HG02678 (cell line): ENCODE measurements at regions not wholly inside any gene's neighbourhood (a gene's known extent, or its start where the extent isn't known, plus 50 kb on each side); places are given as distances from the start of the nearest gene placed in this dataset.
"Not testable (repeated sequence)": the region's sequence is repeated elsewhere in the genome, so short reads cannot be mapped to it uniquely, and the experiment has no call there.

Source experiments
- ATAC-seq: cut with Tn5 transposase; IDR thresholded peaks from one replicate; pipeline ENCODE4 v1.9.1; 2021; ENCODE audit warnings: mild to moderate bottlenecking, moderate library complexity; ENCODE audit not compliant: unreplicated experiment

DNA sequence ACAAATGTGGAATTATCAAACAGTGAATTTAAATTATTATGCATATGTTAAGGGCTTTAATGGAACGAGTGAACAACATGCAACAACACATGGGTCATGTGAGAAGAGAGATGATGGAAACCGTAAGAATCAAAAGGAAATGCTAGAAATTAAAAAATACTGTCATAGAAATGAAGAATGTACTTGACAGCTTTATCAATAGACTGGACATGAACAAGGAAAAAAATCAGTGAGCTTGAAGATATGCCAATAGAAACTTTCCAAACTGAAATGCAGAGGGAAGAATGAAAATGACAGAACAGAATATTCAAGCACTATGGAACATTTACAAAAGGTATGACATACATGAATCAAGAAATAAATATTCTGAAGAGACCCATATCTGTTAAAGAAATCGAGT is 117.7 kb upstream of the KCNJ3 start:
- ATAC-seq, result no peak

DNA sequence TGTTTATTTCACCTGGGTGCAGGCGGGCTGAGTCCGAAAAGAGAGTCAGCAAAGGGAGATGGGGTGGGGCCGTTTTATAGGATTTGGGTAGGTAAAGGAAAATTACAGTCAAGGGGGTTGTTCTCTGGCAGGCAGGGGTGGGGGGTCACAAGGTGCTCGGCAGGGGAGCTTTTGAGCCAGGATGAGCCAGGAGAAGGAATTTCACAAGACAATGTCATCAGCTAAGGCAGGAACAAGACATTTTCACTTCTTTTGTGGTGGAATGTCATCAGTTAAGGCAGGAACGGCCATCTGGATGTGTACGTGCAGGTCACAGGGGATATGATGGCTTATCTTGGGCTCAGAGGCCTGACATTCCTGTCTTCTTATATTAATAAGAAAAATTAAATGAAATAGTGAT is 115.8 kb upstream of the KCNJ3 start:
- not testable (repeated sequence) for ATAC-seq

GRCh38 chr2:154583274-154583673 is 115.2 kb upstream of the KCNJ3 start:
- not testable (repeated sequence) for ATAC-seq

GRCh38 chr2:154587739-154588138 is 110.8 kb upstream of the KCNJ3 start:
- no peak for ATAC-seq

GRCh38 chr2:154588838-154589237 is 109.7 kb upstream of the KCNJ3 start:
- no peak for ATAC-seq

DNA sequence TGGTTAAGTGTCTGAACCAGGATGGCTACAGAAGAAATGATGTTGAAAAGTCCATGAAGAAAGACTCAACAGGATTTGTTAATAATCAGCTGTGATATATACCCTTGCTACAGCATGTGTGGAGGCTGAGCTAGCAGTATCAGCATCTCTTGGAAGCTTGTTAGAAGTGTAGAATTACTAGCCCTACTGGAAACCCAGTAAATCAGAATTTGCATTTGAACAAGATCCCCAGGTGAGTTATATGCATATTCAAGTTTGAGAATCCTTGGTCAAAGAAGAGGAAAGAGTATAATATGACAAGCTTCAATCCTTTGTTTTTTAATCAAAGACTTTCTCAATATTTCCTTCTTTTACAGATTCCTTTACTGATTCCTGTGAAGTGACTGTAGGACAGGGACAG is 109.0 kb upstream of the KCNJ3 start:
- ATAC-seq, result no peak

DNA sequence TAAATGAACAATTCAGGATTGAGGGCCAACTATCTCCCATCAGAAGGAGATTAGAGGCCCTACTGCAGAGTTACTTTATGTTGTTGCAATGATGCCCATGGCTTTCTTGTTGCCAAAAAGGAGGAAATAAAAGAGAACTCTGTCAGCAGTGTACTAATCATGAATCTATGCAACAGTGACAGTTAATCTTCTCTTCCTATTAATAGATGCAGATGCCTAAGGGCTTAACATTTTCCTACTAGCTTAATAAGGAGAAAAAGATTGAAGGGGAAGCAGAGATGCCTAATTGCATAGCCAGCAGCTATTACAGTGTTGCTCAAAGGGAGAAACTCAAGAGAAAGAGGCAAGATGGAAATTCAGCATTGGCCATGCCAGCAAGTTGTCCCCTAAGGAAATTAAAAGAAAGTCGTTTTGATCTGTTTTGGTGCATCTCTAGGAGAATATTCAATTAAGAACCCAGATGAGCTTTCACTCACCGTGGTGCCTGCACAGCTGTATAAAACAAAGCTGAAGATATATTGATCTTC is 107.1 kb upstream of the KCNJ3 start:
- ATAC-seq, result no peak

DNA sequence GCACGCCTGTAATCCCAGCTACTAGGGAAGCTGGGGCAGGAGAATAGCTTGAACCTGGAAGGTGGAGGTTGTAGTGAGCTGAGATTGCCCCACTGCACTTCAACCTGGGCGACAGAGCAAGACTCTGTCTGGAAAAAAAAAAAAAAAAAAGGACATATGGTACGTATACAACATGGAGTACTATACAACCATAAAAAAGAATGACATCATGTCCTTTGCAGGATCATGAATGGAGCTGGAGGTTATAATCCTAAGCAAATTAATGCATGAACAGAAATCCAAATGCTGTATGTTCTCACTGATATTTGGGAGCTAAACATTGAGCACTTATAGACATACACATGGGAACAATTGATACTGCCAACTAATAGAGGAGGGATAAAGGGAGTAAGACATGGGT is 99.3 kb upstream of the KCNJ3 start:
- ATAC-seq, result no peak

- ATAC-seq, result no peak
These were observed 97.5 kb upstream of the KCNJ3 start for GRCh38 chr2:154600927-154601494.

- ATAC-seq, result no peak
These were observed 94.8 kb upstream of the KCNJ3 start for GRCh38 chr2:154603682-154604081.

DNA sequence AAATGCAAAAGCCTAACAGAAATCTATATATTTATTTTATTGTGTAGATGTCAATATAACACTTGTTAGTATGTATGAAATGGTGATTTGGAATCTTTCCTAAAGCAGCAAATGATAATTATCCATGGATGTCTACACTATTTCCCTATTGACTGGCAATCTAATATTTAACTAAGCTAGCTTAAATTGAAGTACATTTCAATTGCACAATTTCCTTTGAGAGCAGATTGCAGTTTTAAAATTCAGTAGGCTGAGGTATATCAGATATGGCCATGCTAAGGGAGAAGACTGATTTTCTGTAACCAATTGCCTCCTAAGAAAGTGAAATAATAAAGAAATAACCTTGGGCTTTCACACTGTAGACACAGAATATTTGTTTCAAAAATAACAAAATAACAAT is 90.1 kb upstream of the KCNJ3 start:
- no peak for ATAC-seq

- ATAC-seq, result no peak
These were observed 83.6 kb upstream of the KCNJ3 start for GRCh38 chr2:154614906-154615305.

GRCh38 chr2:154616659-154617058 is 81.8 kb upstream of the KCNJ3 start:
- ATAC-seq, result no peak

- ATAC-seq, result no peak
These were observed 78.0 kb upstream of the KCNJ3 start for GRCh38 chr2:154620471-154620870.

DNA sequence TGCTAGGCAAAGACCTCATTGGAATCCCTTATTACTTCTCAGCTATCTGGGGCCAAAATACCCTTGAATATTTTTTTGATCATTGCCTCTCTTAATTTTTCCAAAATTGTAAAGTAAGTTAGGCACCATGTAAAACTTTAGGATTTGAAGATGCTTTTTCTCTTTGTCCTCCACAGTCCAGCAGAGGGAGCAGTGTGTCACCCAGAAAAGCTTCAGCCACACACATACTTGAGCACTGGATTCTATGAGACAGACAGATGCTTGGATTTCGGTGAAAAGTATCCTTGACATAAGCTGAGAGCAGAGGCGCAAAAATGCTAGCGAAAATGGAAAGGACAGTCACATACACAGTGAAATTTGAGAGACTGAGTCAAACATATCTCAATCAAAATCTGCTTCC is 74.7 kb upstream of the KCNJ3 start:
- ATAC-seq, result peak; percentile 55

GRCh38 chr2:154637456-154637855 is 61.0 kb upstream of the KCNJ3 start:
- ATAC-seq, result no peak

GRCh38 chr2:154638783-154639182 is 59.7 kb upstream of the KCNJ3 start:
- ATAC-seq, result no peak

- ATAC-seq, result no peak
These were observed 58.5 kb upstream of the KCNJ3 start for GRCh38 chr2:154640000-154640399.
